Endothelial cell of umbilical vein (primary cell): ENCODE measurements at regions not wholly inside any gene's neighbourhood (a gene's known extent, or its start where the extent isn't known, plus 50 kb on each side); places are given as distances from the start of the nearest gene placed in this dataset.

Experiments used
- BruUV-seq: library from RNA; stranded (reverse); fragments of 400-500 nt; replicated peaks from 2 replicates; lab custom pipeline; 2021; lab: Mats Ljungman, UMichigan
- CTCF ChIA-PET: fragments of 300-600, 350-600 bp; sonication (Branson Sonifier 250); formaldehyde crosslinking; loops from one replicate; lab custom pipeline; 2021; ENCODE audit warnings: antibody characterized with exemption, inconsistent platforms; lab: Charles Lee
- POLR2A ChIA-PET: fragments of 300-600, 350-600 bp; sonication (Branson Sonifier 250); formaldehyde crosslinking; loops from one replicate; lab custom pipeline; 2021; ENCODE audit warnings: antibody characterized with exemption, inconsistent platforms; lab: Charles Lee
- DNase-seq: peaks from one replicate; pipeline ENCODE4 v3.0.0-alpha.2; 2011; ENCODE audit warnings: low read depth, low spot score
- FAIRE-seq: peaks from 2 replicates; lab custom pipeline; 2011; peaks lifted over from hg19 to GRCh38; lab: Jason Lieb, UNC
- H2AFZ ChIP-seq: 2 replicates; pipeline ENCODE4 v1.6.0; 2012; ENCODE audit warnings: low read depth, low read length, control low read depth, inconsistent platforms
- H3K27ac ChIP-seq: 2 replicates; pipeline ENCODE4 v1.5.1; 2011; ENCODE audit warnings: low read depth, mild to moderate bottlenecking, control low read depth, low read length, moderate library complexity; ENCODE audit not compliant: insufficient read depth
- H3K27me3 ChIP-seq, 2 experiments: 2 replicates each; pipeline versions ENCODE4 v1.6.0 to v1.6.1; 2011; ENCODE audit warnings: low read length in 2 of 2, mixed read lengths in 1 of 2; ENCODE audit not compliant: control insufficient read depth in 2 of 2, insufficient read depth in 2 of 2
- H3K36me3 ChIP-seq, 2 experiments: 2 replicates in 1 of 2; 3 replicates in 1 of 2; pipeline ENCODE4 v1.5.1; 2011; ENCODE audit warnings: low read length in 2 of 2, mild to moderate bottlenecking in 1 of 2, moderate library complexity in 1 of 2; ENCODE audit not compliant: control insufficient read depth in 2 of 2, insufficient read depth in 2 of 2; ENCODE audit errors: extremely low read depth in 1 of 2
- H3K4me1 ChIP-seq: 3 replicates; pipeline ENCODE4 v1.5.1; 2011; ENCODE audit warnings: mild to moderate bottlenecking, low read length; ENCODE audit not compliant: control insufficient read depth, insufficient read depth; ENCODE audit errors: extremely low read depth
- H3K4me2 ChIP-seq: 2 replicates; pipeline ENCODE4 v1.6.1; 2011; ENCODE audit warnings: low read length, control low read depth, mixed read lengths; ENCODE audit not compliant: insufficient read depth
- H3K4me3 ChIP-seq, 3 experiments: fragments of 200-600 bp in 1 of 3; sonication (generic), shearing (Covaris generic) in 1 of 3; replicated peaks in 1 of 3; 2 replicates each; pipeline ENCODE4 v1.5.1; 2011 to 2016; ENCODE audit warnings: control low read depth in 3 of 3, low read length in 3 of 3, mild to moderate bottlenecking in 2 of 3, inconsistent platforms in 1 of 3, low read depth in 1 of 3, moderate library complexity in 1 of 3; ENCODE audit not compliant: insufficient read depth in 1 of 3
- H3K79me2 ChIP-seq: 2 replicates; pipeline ENCODE4 v1.6.0; 2012; ENCODE audit warnings: low read length, inconsistent platforms; ENCODE audit not compliant: control insufficient read depth, insufficient read depth
- H3K9ac ChIP-seq: replicated peaks from 2 replicates; pipeline ENCODE3; 2011; ENCODE audit warnings: low read length, control low read depth; ENCODE audit not compliant: insufficient read depth; ENCODE audit errors: extremely low read depth
- H3K9me1 ChIP-seq: replicated peaks from 3 replicates; pipeline ENCODE4 v1.6.0; 2011; ENCODE audit warnings: mild to moderate bottlenecking, low read length; ENCODE audit not compliant: control insufficient read depth, insufficient read depth; ENCODE audit errors: extremely low read depth
- H3K9me3 ChIP-seq: replicated peaks from 2 replicates; pipeline ENCODE4 v1.5.1; 2012; ENCODE audit warnings: low read length, inconsistent platforms; ENCODE audit not compliant: control insufficient read depth, insufficient read depth
- H4K20me1 ChIP-seq: replicated peaks from 2 replicates; pipeline ENCODE3; 2011; ENCODE audit warnings: mild to moderate bottlenecking, low read length; ENCODE audit not compliant: control insufficient read depth, insufficient read depth; ENCODE audit errors: extremely low read depth
- EZH2 ChIP-seq: IDR thresholded peaks from 2 replicates; pipeline ENCODE4 v1.6.1; 2012; ENCODE audit warnings: borderline replicate concordance, low read depth, mild to moderate bottlenecking, moderate library complexity, low read length, inconsistent platforms; ENCODE audit not compliant: severe bottlenecking
- FOS ChIP-seq: IDR thresholded peaks from 2 replicates; pipeline ENCODE4 v1.6.1; 2011; ENCODE audit warnings: mild to moderate bottlenecking, low read length, moderate library complexity, borderline replicate concordance; ENCODE audit not compliant: insufficient read depth
- GATA2 ChIP-seq: IDR thresholded peaks from 2 replicates; pipeline ENCODE4 v1.7.0; 2011; ENCODE audit warnings: low read depth, mild to moderate bottlenecking, moderate library complexity, mixed read lengths, low read length; ENCODE audit not compliant: insufficient read length, insufficient read depth
- JUN ChIP-seq: IDR thresholded peaks from 2 replicates; pipeline ENCODE4 v1.6.1; 2011; ENCODE audit warnings: borderline replicate concordance, low read depth; ENCODE audit not compliant: insufficient read length, insufficient read depth
- MYC ChIP-seq: IDR thresholded peaks from one replicate; pipeline ENCODE4 v1.6.1; 2011; ENCODE audit warnings: mild to moderate bottlenecking, low read depth, low read length
- POLR2A ChIP-seq: IDR thresholded peaks from 2 replicates; pipeline ENCODE4 v1.6.1; 2012; ENCODE audit warnings: low read depth, mild to moderate bottlenecking, control low read depth, low read length
- POLR2AphosphoS5 ChIP-seq: IDR thresholded peaks from 2 replicates; pipeline ENCODE4 v1.6.1; 2012; ENCODE audit warnings: low read depth, mild to moderate bottlenecking, control low read depth, low read length, moderate library complexity; ENCODE audit not compliant: insufficient read depth
- dilution Hi-C: fragments of 300-500 bp; cut with MboI; formaldehyde crosslinking; loops from one replicate; pipeline ENCODE4 v1.15.0; 2019; ENCODE audit warnings: low sequenced_read_pairs; ENCODE audit not compliant: extremely low pct_ligation_motif_present
- intact Hi-C: fragments of 100-400 bp; cut with micrococcal nuclease; formaldehyde crosslinking; loops from one replicate; pipeline ENCODE4 v1.10.0; 2022
- TF ChIP-seq, protein P1 (sequence below), 2 donors: IDR thresholded peaks; 1 replicate in 1 of 2; 2 replicates in 1 of 2; pipeline ENCODE4 v1.5.1; 2011; ENCODE audit warnings: low read length in 2 of 2, mild to moderate bottlenecking in 2 of 2, moderate library complexity in 2 of 2, control low read depth in 1 of 2, inconsistent platforms in 1 of 2, low read depth in 1 of 2; ENCODE audit not compliant: insufficient read depth in 1 of 2; ENCODE audit errors: extremely low read depth in 1 of 2
- TF ChIP-seq, protein P2 (sequence below): IDR thresholded peaks from 2 replicates; pipeline ENCODE4 v1.6.1; 2011; ENCODE audit not compliant: insufficient read depth, insufficient read length

DNA sequence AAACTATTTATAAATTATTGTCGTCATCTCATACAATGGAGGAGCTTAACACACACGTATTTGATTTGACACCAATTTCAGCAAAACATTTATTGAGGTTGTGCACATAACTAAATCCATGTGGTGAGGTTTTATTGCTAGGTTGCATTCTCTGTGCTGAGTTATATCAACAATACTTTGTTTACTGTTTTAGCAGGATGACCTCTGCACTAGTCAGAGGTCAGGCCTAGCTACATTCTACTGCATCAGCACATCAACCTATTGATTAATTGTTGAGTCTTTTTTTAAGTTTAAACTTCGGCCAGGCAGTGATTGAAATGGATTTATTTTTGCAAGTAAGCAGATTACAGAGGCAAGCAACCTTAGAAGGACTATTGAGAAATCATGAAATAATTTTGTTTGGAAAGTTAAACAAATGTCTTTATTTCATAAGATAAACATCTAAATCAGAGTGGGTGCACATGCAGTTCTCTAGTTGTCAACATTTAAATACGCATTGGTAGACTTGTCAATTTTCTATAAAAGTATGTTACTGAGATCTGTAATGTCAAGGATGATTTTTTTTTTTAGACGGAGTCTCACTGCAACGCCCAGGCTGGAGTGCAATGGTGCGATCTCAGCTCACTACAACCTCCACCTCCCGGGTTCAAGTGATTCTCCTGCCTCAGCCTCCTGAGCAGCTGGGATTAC is 75.2 kb upstream of the CD28 start:
- no peak for FAIRE-seq

DNA sequence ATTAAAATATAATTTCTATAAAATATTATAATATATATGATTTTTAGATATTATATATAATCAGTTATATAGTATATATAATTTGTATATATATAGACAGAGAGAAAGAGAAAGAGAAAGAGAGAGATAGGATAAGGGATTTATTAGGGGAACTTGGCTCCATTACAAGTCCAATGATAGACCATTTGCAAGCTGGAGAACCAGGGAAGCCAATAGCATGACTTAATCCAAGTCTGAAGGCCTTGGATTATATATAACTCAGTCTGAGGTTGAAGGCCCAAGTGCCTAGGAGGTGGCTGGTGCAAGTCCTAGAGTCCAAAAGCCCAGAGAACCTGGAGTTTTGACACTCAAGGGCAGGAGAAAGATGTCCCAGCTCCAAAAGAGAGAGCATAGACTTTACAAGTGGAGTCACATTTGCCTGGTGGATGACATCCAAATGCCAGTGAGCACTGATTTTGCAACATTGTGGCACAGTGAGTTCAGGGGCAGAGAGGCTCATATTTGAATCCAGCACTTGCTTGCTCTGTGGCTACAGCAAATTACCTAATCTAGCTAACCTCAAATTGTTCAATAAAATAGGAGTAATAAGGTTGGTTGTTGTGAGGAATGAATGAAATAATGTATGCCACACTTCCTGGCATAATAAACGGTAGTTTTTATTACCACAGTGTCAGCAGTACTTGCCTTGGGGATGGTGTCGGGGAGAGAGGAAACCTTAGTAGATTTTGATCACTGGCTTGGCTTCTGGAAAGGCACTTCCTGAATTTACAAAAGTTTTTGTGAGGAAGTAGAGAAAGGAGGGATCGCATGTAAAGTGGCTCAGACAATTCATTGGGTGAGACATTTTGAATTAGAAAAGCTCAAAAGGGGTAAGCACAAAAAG is 69.6 kb upstream of the CD28 start:
- no peak overlapping the region for H3K4me2 ChIP-seq
- no peaks in the 10 kb centered on the region for H3K27me3 ChIP-seq
- peak; percentile 47 for DNase-seq
- H3K9me3 ChIP-seq = no peaks in the 10 kb centered on the region
- H3K36me3 ChIP-seq = no peaks in the 10 kb centered on the region
- peaks cover 5% of the 10 kb centered on the region for H3K4me1 ChIP-seq
- dilution Hi-C loops = no loop called here
- H3K9me1 ChIP-seq = no peaks in the 10 kb centered on the region
- TF ChIP-seq POLR2AphosphoS5 = no peak
- no peak for TF ChIP-seq POLR2A
- no peak for TF ChIP-seq GATA2
- TF ChIP-seq FOS = no peak
- no peak for TF ChIP-seq EZH2
- TF ChIP-seq JUN = no peak
- TF ChIP-seq, protein P1, sequence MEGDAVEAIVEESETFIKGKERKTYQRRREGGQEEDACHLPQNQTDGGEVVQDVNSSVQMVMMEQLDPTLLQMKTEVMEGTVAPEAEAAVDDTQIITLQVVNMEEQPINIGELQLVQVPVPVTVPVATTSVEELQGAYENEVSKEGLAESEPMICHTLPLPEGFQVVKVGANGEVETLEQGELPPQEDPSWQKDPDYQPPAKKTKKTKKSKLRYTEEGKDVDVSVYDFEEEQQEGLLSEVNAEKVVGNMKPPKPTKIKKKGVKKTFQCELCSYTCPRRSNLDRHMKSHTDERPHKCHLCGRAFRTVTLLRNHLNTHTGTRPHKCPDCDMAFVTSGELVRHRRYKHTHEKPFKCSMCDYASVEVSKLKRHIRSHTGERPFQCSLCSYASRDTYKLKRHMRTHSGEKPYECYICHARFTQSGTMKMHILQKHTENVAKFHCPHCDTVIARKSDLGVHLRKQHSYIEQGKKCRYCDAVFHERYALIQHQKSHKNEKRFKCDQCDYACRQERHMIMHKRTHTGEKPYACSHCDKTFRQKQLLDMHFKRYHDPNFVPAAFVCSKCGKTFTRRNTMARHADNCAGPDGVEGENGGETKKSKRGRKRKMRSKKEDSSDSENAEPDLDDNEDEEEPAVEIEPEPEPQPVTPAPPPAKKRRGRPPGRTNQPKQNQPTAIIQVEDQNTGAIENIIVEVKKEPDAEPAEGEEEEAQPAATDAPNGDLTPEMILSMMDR (IDR thresholded peaks at IDR 0.05; ENCODE audit: extremely low read depth in 1 of 2, insufficient read depth in 1 of 2, low read depth in 1 of 2, low read length in 2 of 2) = no peak
- TF ChIP-seq, protein P2, sequence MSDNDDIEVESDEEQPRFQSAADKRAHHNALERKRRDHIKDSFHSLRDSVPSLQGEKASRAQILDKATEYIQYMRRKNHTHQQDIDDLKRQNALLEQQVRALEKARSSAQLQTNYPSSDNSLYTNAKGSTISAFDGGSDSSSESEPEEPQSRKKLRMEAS = no peak
- no peak for TF ChIP-seq MYC
- no peaks in the 10 kb centered on the region for H4K20me1 ChIP-seq
- BruUV-seq = no TSS peak
- ChIA-PET POLR2A (no interaction called here), CTCF (interaction anchor here (0.7 to 1.2 kb wide), 3 partner anchors 12 to 179 kb away, joined by 3 read pairs; no protein-coding TSS in a partner anchor)
- H2AFZ ChIP-seq = peak overlapping the region; percentile 54
- H3K4me3 ChIP-seq = no peak overlapping the region
- intact Hi-C loops = no loop called here
- FAIRE-seq = no peak
- no peak overlapping the region for H3K27ac ChIP-seq
- no peak overlapping the region for H3K9ac ChIP-seq
- H3K79me2 ChIP-seq = no peaks in the 10 kb centered on the region

More for the DNA sequence above, 75.2 kb upstream of the CD28 start:
- Histone ChIP-seq H3K79me2 (no peaks in the 10 kb centered on the region), H3K4me3 (no peak overlapping the region), H4K20me1 (no peaks in the 10 kb centered on the region), H3K27ac (no peak overlapping the region), H3K9ac (no peak overlapping the region), H3K27me3 (no peaks in the 10 kb centered on the region), H3K4me2 (no peak overlapping the region), H3K9me1 (no peaks in the 10 kb centered on the region), H3K4me1 (no peaks in the 10 kb centered on the region), H3K9me3 (no peaks in the 10 kb centered on the region), H3K36me3 (no peaks in the 10 kb centered on the region), H2AFZ (no peak overlapping the region)
- intact Hi-C loops (no loop called here), dilution Hi-C loops (no loop called here)
- no peak for DNase-seq
- TF ChIP-seq FOS = no peak
- TF ChIP-seq, protein P2 = no peak
- TF ChIP-seq JUN = no peak
- TF ChIP-seq POLR2AphosphoS5 = no peak
- ChIA-PET CTCF (interaction anchor here (1.1 to 1.8 kb wide), 2 partner anchors 18 to 184 kb away, joined by 3 to 6 read pairs; no protein-coding TSS in a partner anchor), POLR2A (no interaction called here)
- BruUV-seq = no TSS peak
